ENCODE measurements at regions not wholly inside any gene's neighbourhood (a gene's known extent, or its start where the extent isn't known, plus 50 kb on each side); places are given as distances from the start of the nearest gene placed in this dataset.

- TF ChIP-seq ZNF645 (tag by site-specific recombination; IDR thresholded peaks at IDR 0.05) (no peak), ZNF114 (tag by site-specific recombination; IDR thresholded peaks at IDR 0.05) (no peak), ZFP3 (tag by site-specific recombination; IDR thresholded peaks at IDR 0.05; ENCODE audit: low read depth) (no peak), ZNF175 (tag by site-specific recombination; IDR thresholded peaks at IDR 0.05) (no peak), ZNF248 (tag by site-specific recombination; IDR thresholded peaks at IDR 0.05) (no peak), ZNF266 (tag by site-specific recombination; IDR thresholded peaks at IDR 0.05; ENCODE audit: low read depth) (no peak), YY1 (tag by site-specific recombination; IDR thresholded peaks at IDR 0.05) (peak; percentile 54), FEZF1 (tag by site-specific recombination; IDR thresholded peaks at IDR 0.05) (0 out of 2 replicates have a peak, but pooled peaks have one; percentile 25), ZNF2 (tag by site-specific recombination; IDR thresholded peaks at IDR 0.05) (peak; percentile 93), ZNF146 (tag by site-specific recombination; IDR thresholded peaks at IDR 0.05) (no peak), ZNF664 (tag by site-specific recombination; IDR thresholded peaks at IDR 0.05) (no peak), ZSCAN30 (tag by site-specific recombination; IDR thresholded peaks at IDR 0.05) (peak; percentile 55; the same call in 1 of the 2 replicates), SALL2 (tag by site-specific recombination; IDR thresholded peaks at IDR 0.05; ENCODE audit: borderline replicate concordance) (no peak), OVOL3 (tag by site-specific recombination; IDR thresholded peaks at IDR 0.05) (no peak), ZNF350 (tag by site-specific recombination; IDR thresholded peaks at IDR 0.05) (no peak), KLF9 (tag by site-specific recombination; IDR thresholded peaks at IDR 0.05; ENCODE audit: low read depth) (no peak), MEIS1 (CRISPR knock-in tag; IDR thresholded peaks at IDR 0.05; ENCODE audit: borderline replicate concordance) (no peak), ZNF561 (tag by site-specific recombination; IDR thresholded peaks at IDR 0.05; ENCODE audit: borderline replicate concordance) (peak; percentile 74; the same call in 1 of the 2 replicates), ZNF26 (tag by site-specific recombination; IDR thresholded peaks at IDR 0.05) (no peak), ZNF600 (tag by site-specific recombination; IDR thresholded peaks at IDR 0.05) (no peak), ZNF148 (tag by site-specific recombination; IDR thresholded peaks at IDR 0.05; ENCODE audit: borderline replicate concordance) (no peak), ZNF202 (tag by site-specific recombination; IDR thresholded peaks at IDR 0.05; ENCODE audit: borderline replicate concordance) (no peak), ZNF692 (tag by site-specific recombination; IDR thresholded peaks at IDR 0.05) (0 out of 2 replicates have a peak, but pooled peaks have one; percentile 35), ZEB2 (tag by site-specific recombination; IDR thresholded peaks at IDR 0.05) (0 out of 2 replicates have a peak, but pooled peaks have one; percentile 15), ZNF548 (tag by site-specific recombination; IDR thresholded peaks at IDR 0.05) (no peak), ZNF639 (tag by site-specific recombination; IDR thresholded peaks at IDR 0.05) (no peak), ZNF624 (tag by site-specific recombination; IDR thresholded peaks at IDR 0.05) (no peak), ZNF423 (tag by site-specific recombination; IDR thresholded peaks at IDR 0.05) (no peak), ZNF214 (tag by site-specific recombination; IDR thresholded peaks at IDR 0.05; ENCODE audit: borderline replicate concordance) (no peak), ZNF324 (tag by site-specific recombination; IDR thresholded peaks at IDR 0.05) (no peak), ZBTB44 (tag by site-specific recombination; IDR thresholded peaks at IDR 0.05) (peak; percentile 88), ZNF335 (tag by site-specific recombination; conservative IDR thresholded peaks at IDR 0.05) (no peak)
Measured at GRCh38 chr13:30114571-30115256, 192.6 kb downstream of the KATNAL1 start (continued).
